MG63 (cell line): ENCODE measurements at regions not wholly inside any gene's neighbourhood (a gene's known extent, or its start where the extent isn't known, plus 50 kb on each side); places are given as distances from the start of the nearest gene placed in this dataset.
"Not testable (repeated sequence)": the region's sequence is repeated elsewhere in the genome, so short reads cannot be mapped to it uniquely, and the experiment has no call there.

Experiments used
- DNase-seq: peaks from one replicate; pipeline ENCODE4 v3.0.0-alpha.2; 2020
- H3K27me3 ChIP-seq: fragments of 250-450 bp; sonication (Bioruptor Pico); 2 replicates; pipeline ENCODE4 v1.5.1; 2020; ENCODE audit warnings: mild to moderate bottlenecking, moderate library complexity
- H3K36me3 ChIP-seq: fragments of 250-450 bp; sonication (Bioruptor Pico); 2 replicates; pipeline ENCODE4 v1.5.1; 2020; ENCODE audit warnings: mild to moderate bottlenecking, moderate library complexity
- H3K4me3 ChIP-seq: fragments of 250-450 bp; sonication (Bioruptor Pico); 2 replicates; pipeline ENCODE4 v1.5.1; 2020; ENCODE audit warnings: mild to moderate bottlenecking, moderate library complexity
- H3K9me3 ChIP-seq: fragments of 250-450 bp; sonication (Bioruptor Pico); 2 replicates; pipeline ENCODE4 v1.5.1; 2020; ENCODE audit warnings: mild to moderate bottlenecking, moderate library complexity

DNA sequence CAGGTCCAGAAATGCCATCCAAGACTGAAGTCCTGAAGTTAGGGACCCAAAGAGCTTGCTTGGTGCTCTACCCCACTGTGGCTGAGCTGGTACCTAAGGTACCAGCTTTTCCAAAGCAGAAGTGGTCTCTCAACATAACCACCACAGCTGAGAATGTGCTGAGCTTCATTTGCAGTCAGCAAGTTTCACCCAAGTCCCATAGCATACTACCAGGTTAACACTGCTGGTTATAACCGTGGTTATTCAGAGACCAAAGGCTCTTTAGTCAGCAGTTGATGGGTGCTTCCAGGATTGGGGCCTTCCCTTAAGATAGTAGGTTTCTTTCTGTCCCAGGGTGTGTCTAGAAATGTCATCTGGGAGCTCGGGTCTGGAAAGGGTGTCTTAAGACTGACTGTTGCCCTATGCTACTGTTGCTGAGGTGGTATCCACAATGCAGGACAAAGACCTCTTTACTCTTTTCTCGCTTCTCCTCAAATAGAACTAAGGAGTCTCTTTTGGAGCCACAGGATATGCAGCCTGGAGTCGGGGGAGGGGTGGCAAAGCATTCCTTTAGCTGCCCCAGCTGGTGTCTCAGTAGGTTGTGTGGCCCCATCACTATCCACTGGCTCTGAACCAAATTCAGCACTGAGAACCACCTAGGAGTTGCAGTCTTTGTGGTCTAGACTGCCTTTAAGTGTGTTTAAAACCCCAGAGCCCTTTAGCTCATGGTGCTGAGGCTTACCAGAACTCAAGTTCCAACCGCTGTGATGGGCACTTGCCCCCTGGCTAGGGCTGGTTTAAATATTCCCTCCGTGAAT is 354.9 kb upstream of the SEMA3C start:
- no peak for DNase-seq
- Histone ChIP-seq H3K36me3 (no peaks in the 10 kb centered on the region), H3K27me3 (no peaks in the 10 kb centered on the region), H3K9me3 (no peaks in the 10 kb centered on the region), H3K4me3 (no peak overlapping the region)

DNA sequence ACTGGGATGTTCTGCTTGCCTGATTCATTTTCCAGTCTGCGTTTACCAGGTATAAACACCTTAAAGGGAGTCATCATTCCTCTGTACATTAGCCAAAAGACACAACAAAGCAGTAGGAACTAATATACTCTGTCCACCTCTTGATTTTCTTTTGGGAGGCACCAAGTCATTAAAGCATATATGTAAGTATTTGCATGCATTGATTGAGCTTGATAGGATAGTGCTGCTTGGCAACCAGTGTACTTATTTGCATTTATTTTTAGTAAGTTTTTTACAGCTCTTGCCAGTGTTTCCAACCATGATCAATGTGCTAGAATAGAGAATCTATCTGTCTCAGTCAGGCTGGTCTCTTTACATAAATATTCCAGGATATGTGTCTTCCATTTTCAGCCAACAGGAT is 353.3 kb upstream of the SEMA3C start:
- H3K9me3 ChIP-seq = no peaks in the 10 kb centered on the region
- H3K27me3 ChIP-seq = no peaks in the 10 kb centered on the region
- no peaks in the 10 kb centered on the region for H3K36me3 ChIP-seq
- no peak overlapping the region for H3K4me3 ChIP-seq
- no peak for DNase-seq

DNA sequence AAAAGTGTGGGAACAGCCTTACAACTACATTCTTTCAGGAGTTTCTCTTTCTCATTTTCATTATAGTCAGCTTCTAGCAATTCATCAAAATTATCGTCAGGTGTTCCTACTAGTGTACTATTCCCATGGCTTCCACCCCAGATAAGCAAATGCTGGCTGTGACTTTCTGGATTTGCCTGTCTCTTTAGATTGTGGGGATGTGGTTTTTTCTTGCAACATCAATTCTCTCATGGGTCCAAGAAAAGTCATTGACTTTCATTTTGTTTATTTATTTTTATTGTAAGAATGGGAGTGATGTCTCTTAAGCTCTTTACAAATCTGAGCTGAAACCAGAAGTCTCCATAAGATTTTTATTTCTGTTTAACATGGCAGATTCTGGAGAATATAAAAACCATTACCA is 349.7 kb upstream of the SEMA3C start:
- H3K27me3 ChIP-seq = no peaks in the 10 kb centered on the region
- no peak overlapping the region for H3K4me3 ChIP-seq
- DNase-seq = no peak
- no peaks in the 10 kb centered on the region for H3K9me3 ChIP-seq
- H3K36me3 ChIP-seq = no peaks in the 10 kb centered on the region

DNA sequence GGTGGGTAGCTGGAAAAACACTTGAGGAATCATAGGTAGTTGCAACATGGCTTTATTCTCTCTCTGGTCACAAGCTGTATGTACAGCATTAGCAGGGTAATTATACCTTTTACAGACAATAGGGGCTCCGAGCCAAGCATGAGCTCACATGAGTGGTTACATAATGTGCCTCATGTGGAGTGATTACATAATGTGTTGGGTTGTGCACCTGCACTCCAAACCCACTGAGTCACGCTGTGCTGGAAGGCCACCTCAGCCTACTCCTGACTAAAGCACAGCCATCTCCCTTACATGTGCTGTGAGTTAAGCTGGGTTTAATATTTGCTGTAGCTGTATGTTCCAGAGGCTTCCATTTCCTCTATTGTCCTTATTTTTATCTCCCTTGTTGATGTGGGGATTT is 348.7 kb upstream of the SEMA3C start:
- H3K36me3 ChIP-seq = no peaks in the 10 kb centered on the region
- no peaks in the 10 kb centered on the region for H3K27me3 ChIP-seq
- no peaks in the 10 kb centered on the region for H3K9me3 ChIP-seq
- H3K4me3 ChIP-seq = no peak overlapping the region
- DNase-seq = peak; percentile 23

DNA sequence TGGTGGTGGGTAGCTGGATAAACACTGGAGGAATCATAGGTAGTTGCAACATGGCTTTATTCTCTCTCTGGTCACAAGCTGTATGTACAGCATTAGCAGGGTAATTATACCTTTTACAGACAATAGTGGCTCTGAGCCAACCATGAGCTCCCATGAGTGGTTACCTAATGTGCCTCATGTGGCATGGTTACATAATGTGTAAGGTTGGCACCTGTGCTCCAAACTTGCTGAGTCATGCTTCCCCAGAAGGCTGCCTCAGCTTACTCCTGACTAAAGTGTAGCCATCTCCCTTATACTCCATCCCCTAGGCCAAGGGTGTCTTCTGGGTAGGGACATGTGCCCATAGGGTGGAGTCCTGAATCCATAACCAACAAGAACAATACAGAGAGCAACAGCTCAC is 345.3 kb upstream of the SEMA3C start:
- no peaks in the 10 kb centered on the region for H3K36me3 ChIP-seq
- H3K9me3 ChIP-seq = peaks cover 16% of the 10 kb centered on the region
- DNase-seq = no peak
- H3K27me3 ChIP-seq = no peaks in the 10 kb centered on the region
- H3K4me3 ChIP-seq = no peak overlapping the region

DNA sequence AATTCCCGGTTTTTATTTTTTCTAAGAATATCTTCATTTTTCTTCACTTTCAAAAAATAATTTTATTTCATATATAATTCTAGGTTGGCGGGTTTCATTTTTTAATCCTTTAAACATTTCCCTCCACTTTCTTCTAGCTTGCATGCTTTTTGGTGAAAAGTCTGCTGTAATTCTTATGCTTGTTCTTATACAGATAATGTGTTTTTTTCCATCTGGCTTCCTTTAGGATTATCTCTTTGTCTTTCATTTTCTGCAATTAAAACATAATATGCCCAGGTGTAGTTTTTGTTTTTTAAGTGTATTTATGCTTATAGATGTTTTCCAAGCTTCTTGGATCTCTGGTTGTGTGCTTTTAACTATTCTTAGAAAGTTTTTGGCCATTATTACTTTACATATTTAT is 341.3 kb upstream of the SEMA3C start:
- Histone ChIP-seq H3K27me3 (no peaks in the 10 kb centered on the region), H3K9me3 (peaks cover 16% of the 10 kb centered on the region), H3K4me3 (no peak overlapping the region), H3K36me3 (no peaks in the 10 kb centered on the region)
- DNase-seq = no peak

DNA sequence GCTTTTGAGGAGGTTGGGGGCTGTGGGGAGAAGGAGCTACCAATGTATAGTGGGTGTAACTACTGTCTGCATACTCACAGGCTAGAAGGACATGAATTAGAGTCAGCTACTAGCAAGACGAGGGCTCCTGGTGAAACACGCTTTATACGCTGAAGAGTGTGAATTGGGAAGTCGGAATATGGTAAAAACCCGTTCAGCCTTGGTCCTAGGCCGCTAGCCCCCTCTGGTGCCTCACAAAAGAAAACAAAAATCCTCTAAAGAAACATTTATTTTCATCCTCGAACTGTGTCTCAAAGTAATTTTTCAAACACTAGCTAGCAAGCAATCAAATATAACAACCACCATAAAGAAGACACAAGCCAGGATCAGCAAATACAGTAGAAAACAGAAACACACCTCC is 338.1 kb upstream of the SEMA3C start:
- Histone ChIP-seq H3K36me3 (no peaks in the 10 kb centered on the region), H3K4me3 (no peak overlapping the region), H3K9me3 (peaks cover 16% of the 10 kb centered on the region), H3K27me3 (no peaks in the 10 kb centered on the region)
- DNase-seq = no peak

DNA sequence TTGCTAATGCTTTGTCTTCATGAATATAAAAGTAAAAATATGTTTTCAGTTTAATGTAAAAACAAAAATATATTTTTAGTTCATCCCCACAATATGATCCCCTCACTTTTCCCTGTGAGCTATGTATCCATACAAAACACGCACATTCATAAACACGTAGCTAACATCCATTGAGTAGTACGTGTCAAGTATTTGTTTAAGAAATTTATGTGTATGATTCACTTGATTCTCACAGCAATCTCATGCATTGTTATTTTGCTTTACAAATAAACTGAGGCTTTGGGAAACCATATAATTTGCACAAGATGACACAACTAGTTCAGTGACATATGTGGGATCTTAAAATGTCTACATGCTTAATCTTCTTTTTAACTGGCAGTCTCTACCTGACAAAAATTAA is 329.6 kb upstream of the SEMA3C start:
- no peaks in the 10 kb centered on the region for H3K9me3 ChIP-seq
- H3K4me3 ChIP-seq = no peak overlapping the region
- DNase-seq = no peak
- no peaks in the 10 kb centered on the region for H3K27me3 ChIP-seq
- no peaks in the 10 kb centered on the region for H3K36me3 ChIP-seq

DNA sequence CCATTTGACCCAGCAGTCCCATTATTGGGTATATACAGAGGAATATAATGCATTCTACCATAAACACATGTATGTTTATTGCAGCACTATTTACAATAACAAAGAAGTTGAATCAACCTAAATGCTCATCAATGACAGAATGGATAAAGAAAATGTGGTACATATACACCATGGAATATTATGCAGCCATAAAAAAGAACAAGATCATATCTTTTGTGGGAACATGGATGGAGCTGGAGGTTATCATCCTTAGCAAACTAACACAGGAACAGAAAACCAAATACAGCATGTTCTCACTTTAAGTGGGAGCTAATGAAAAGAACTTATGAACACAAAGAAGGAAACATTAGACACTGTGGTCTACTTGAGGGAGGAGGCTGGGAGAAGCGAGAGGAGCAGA is 328.5 kb upstream of the SEMA3C start:
- not testable (repeated sequence) for H3K36me3 ChIP-seq, H3K9me3 ChIP-seq, H3K27me3 ChIP-seq, H3K4me3 ChIP-seq, DNase-seq

DNA sequence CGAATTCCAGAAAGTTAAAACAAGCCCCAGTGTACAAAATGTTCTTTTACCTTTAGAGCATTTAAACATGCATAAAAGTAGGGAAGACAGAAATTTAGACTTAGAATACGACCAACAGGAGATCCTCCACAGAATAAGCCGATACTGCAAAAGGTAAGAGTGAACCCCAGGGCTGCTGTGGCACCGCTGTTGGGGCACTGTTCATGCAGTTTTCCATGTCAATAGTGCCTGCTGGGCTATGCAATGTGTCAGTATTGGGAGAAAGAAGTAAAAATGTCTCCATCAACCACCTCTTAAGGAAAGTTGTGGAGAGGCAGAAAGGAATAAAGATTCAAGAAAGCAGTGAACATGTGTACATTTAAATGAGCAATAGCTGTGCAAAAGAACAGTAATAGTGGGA is 326.5 kb upstream of the SEMA3C start:
- no peak overlapping the region for H3K4me3 ChIP-seq
- no peaks in the 10 kb centered on the region for H3K36me3 ChIP-seq

DNA sequence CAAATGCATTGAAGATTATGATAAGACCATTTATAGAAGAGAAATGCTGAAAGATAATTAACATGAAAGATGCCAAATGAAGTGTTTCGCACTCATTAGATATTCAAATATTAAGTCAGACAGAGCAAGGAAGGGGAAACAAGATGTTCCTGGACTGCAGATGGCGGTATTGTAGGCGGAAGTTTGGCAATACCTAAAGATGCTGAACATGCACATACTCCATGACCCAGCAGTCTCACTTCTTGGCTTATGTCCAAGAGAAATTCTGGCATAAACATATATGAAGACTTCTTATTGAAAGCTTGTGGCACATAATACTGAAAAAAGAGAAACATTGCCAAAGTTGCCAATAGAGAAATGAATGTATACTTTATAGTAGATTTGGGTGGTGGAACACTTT is 325.4 kb upstream of the SEMA3C start:
- Histone ChIP-seq H3K9me3 (no peaks in the 10 kb centered on the region), H3K36me3 (no peaks in the 10 kb centered on the region), H3K4me3 (no peak overlapping the region), H3K27me3 (no peaks in the 10 kb centered on the region)
- no peak for DNase-seq

More for the DNA sequence above, 326.5 kb upstream of the SEMA3C start:
- Histone ChIP-seq H3K27me3 (no peaks in the 10 kb centered on the region), H3K9me3 (no peaks in the 10 kb centered on the region)
- no peak for DNase-seq

DNA sequence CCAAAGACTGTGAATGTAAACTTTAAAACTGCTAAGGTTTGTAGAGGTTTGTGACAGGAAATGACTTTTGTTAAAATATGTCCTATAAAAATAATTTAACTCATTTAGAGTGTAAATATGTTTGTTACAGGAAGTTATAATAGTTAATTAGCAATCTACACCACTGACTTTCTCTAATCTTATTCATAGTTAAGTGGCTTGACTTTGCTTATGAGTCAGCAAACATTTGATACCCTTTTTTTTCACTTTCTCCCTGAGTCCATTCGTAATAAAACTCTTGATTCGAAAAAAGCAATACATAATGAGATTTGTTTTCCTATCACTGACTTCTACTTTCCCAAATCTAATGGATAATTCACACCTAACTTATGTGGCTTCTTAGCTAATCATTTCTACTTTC is 317.7 kb upstream of the SEMA3C start:
- no peaks in the 10 kb centered on the region for H3K9me3 ChIP-seq
- no peaks in the 10 kb centered on the region for H3K36me3 ChIP-seq
- H3K27me3 ChIP-seq = no peaks in the 10 kb centered on the region
- no peak for DNase-seq
- H3K4me3 ChIP-seq = no peak overlapping the region

DNA sequence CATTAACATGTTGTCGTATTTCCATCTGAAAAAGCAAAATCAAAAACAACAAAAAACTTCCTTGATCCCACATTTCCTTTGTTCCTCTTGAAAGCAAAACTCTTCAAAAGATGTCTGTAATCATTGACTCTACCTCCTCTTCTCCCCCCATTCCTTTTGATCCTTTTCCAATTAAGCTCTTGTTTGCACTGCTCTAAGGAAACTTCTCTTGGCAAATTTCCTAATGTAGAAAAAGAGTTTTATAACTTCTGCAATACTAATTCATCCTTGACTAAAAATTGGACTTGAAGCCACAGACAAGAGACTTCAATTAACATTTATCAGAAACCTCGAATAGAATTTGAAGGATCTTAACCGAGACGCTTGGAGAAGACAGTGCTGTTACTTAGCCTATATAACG is 317.1 kb upstream of the SEMA3C start:
- no peak for DNase-seq
- Histone ChIP-seq H3K36me3 (no peaks in the 10 kb centered on the region), H3K4me3 (no peak overlapping the region), H3K27me3 (no peaks in the 10 kb centered on the region), H3K9me3 (no peaks in the 10 kb centered on the region)

DNA sequence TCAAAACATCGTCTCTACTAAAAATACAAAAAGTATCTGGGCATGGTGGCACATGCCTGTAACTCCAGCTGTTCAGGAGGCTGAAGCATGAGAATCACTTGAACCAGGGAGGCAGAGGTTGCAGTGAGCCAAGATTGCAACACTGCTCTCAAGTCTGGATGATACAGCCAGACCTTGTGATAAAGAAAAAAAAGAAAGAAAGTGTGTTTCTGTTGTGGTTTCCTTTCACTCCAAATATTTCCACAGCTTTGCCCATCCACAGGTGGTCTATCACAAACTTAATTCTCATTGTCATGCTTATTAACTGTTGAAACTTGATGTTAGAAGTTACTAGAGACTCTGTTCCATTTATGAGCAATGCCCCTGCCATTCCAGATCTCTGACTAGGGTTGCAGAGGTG is 316.0 kb upstream of the SEMA3C start:
- Histone ChIP-seq H3K27me3 (no peaks in the 10 kb centered on the region), H3K9me3 (no peaks in the 10 kb centered on the region), H3K36me3 (no peaks in the 10 kb centered on the region), H3K4me3 (no peak overlapping the region)
- no peak for DNase-seq

DNA sequence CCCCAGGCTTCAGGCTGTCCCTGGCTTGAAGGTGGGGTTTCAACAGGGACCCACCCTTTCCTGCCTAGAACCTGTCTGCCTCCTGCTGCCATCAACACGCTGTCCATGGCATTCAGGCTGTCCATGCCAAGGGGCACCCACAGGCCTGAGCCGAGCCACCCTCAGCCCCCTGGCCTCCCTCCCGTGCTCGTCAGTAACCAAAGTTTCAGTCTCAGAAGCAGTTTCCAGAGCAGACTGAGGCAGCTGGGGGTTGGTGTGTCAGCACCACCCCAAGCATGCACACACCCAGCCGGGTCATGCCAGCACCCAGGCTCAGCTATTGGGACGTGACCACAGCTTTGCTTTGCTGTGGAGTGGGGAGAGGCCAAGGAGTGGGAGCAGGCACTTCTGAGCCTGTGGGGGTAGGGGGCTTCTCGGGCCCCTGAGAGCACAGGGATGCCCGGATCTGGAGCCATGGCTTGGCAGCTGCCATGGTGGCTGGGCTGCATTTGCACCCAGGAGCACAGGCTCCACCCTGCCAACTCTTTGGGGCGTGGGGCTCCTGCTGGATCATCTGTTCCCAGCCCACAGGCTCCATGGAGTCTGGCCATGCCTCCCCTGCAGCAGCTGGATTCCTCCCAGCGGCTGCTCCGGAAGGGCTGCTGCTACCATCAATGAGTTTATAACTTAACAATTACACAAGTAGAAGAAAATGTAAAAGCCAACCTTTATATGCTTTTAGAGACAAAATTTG is 314.5 kb upstream of the SEMA3C start:
- peak; percentile 13 for DNase-seq

DNA sequence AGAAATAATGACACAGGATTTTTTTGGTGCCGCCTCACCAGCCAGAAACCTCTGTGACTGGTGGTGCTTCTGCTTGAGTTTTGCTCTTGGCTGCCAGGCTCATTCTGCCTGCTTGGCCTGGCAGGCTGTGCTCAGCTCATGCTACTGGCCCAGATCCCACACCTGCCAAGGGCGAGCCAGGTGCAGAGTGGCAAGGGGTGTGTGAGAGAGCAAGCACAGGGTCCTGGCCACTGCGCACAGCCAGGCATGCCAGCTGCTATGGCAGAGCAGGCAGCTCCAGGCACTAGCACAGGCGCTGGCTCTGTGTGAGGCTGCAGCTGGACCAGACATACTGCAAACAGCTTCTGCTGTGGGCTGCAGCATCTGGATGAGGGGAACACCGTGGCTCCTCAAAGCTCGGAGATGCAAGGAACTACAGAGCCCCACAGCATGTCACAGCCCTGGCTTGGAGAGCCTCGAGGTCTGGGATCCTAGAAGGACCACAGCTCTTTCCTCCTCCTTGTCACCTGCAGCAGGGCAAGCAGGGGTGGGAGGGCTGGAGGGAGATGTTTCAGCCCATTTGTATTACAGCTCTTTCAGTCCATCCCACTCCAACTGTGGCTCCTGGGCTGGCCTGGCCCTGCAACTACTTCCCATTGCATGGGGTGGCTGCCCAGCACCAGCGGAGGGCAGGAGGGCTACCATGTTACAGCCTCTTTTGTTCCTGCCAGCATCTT is 313.4 kb upstream of the SEMA3C start:
- no peaks in the 10 kb centered on the region for H3K9me3 ChIP-seq
- no peaks in the 10 kb centered on the region for H3K27me3 ChIP-seq
- no peak overlapping the region for H3K4me3 ChIP-seq
- H3K36me3 ChIP-seq = no peaks in the 10 kb centered on the region
- no peak for DNase-seq

More for the DNA sequence above, 314.5 kb upstream of the SEMA3C start:
- Histone ChIP-seq H3K36me3 (no peaks in the 10 kb centered on the region), H3K4me3 (no peak overlapping the region), H3K9me3 (no peaks in the 10 kb centered on the region), H3K27me3 (no peaks in the 10 kb centered on the region)

DNA sequence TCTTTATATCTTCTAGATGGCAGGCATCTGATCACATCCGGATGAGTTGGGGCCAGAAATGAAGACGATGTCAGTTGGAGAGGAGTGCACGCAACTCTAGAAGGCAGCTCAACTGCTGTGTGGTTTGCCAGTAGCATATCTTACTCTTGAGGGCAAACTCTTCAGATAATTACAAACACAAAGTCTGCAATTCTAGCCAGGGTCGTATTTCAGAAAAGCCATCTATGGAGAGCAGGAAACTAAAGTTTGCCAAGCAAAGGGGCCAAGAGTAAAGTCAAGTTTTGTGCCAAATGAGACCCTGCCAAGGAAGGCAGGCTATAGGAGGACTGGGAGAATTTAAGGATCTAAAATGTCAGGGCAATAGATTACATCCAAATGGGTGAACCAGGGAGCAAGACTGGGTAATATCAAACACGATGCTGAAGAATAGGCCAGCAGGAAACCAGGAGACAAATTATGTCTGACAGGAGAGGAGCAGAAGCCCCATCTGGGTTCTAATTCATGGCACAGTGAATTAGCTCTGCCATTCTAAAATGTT is 312.5 kb upstream of the SEMA3C start:
- no peak for DNase-seq
- no peak overlapping the region for H3K4me3 ChIP-seq
- H3K9me3 ChIP-seq = no peaks in the 10 kb centered on the region
- H3K27me3 ChIP-seq = no peaks in the 10 kb centered on the region
- no peaks in the 10 kb centered on the region for H3K36me3 ChIP-seq
